ENCODE measurements at regions not wholly inside any gene's neighbourhood (a gene's known extent, or its start where the extent isn't known, plus 50 kb on each side); places are given as distances from the start of the nearest gene placed in this dataset.
"Not testable (repeated sequence)": the region's sequence is repeated elsewhere in the genome, so short reads cannot be mapped to it uniquely, and the experiment has no call there.

- not testable (repeated sequence) for DNase-seq (ENCODE audit: low read depth in 3 of 3, low spot score in 2 of 3)
Observed at GRCh38 chr13:109265438-109265742, 521.0 kb downstream of the IRS2 start.

GRCh38 chr13:109264603-109265437 lies 521.6 kb downstream of the IRS2 start:
- not testable (repeated sequence) for DNase-seq (ENCODE audit: low read depth in 3 of 3, low spot score in 2 of 3)

- not testable (repeated sequence) for DNase-seq (ENCODE audit: low read depth in 3 of 3, low spot score in 2 of 3)
Observed at GRCh38 chr13:109257761-109258157, 528.6 kb downstream of the IRS2 start.

All from right renal cortex interstitium (tissue), 3 donors.